ENCODE measurements at regions not wholly inside any gene's neighbourhood (a gene's known extent, or its start where the extent isn't known, plus 50 kb on each side); places are given as distances from the start of the nearest gene placed in this dataset.
A peak's percentile ranks its signal among the peaks of the same experiment; 100 is the strongest.

- no peak for TF ChIP-seq CTCF (IDR thresholded peaks at IDR 0.05)
- Histone ChIP-seq H3K4me1 (peaks cover 0 to 10% of the 10 kb centered on the region in 2 donors), H3K4me3 (no peak overlapping the region), H3K27me3 (no peaks in the 10 kb centered on the region), H3K36me3 (no peaks in the 10 kb centered on the region), H3K9me3 (no peaks in the 10 kb centered on the region), H3K27ac (no peak overlapping the region)
- no peak for DNase-seq (ENCODE audit: low spot score)
Observed at GRCh38 chr3:71956069-71956340, 171.1 kb upstream of the PROK2 start.

GRCh38 chr3:71955240-71956068 lies 170.5 kb upstream of the PROK2 start:
- peak; percentile 77 for DNase-seq (ENCODE audit: low spot score)
- no peaks in the 10 kb centered on the region for H3K27me3 ChIP-seq
- peak; percentile 43 to 80 for TF ChIP-seq CTCF (IDR thresholded peaks at IDR 0.05)
- H3K36me3 ChIP-seq, result no peaks in the 10 kb centered on the region
- H3K4me1 ChIP-seq, result peaks cover 0 to 10% of the 10 kb centered on the region in 2 donors
- H3K4me3 ChIP-seq, result no peak overlapping the region
- no peak overlapping the region for H3K27ac ChIP-seq
- H3K9me3 ChIP-seq, result no peaks in the 10 kb centered on the region

- Histone ChIP-seq H3K36me3 (no peaks in the 10 kb centered on the region), H3K4me3 (no peak overlapping the region), H3K27me3 (no peaks in the 10 kb centered on the region), H3K4me1 (peaks cover 0 to 10% of the 10 kb centered on the region in 2 donors), H3K9me3 (no peaks in the 10 kb centered on the region), H3K27ac (no peak overlapping the region)
- DNase-seq (ENCODE audit: low spot score), result no peak
- TF ChIP-seq CTCF (IDR thresholded peaks at IDR 0.05), result no peak
Observed at GRCh38 chr3:71951842-71952241, 166.9 kb upstream of the PROK2 start.

- peaks cover 0 to 10% of the 10 kb centered on the region in 2 donors for H3K4me1 ChIP-seq
- no peak overlapping the region for H3K27ac ChIP-seq
- no peaks in the 10 kb centered on the region for H3K9me3 ChIP-seq
- H3K36me3 ChIP-seq, result no peaks in the 10 kb centered on the region
- no peak for TF ChIP-seq CTCF (IDR thresholded peaks at IDR 0.05)
- no peaks in the 10 kb centered on the region for H3K27me3 ChIP-seq
- no peak for DNase-seq (ENCODE audit: low spot score)
- no peak overlapping the region for H3K4me3 ChIP-seq
Observed at GRCh38 chr3:71951361-71951760, 166.4 kb upstream of the PROK2 start.

- H3K4me1 ChIP-seq, result no peaks in the 10 kb centered on the region
- TF ChIP-seq CTCF (IDR thresholded peaks at IDR 0.05), result no peak
- H3K4me3 ChIP-seq, result no peak overlapping the region
- no peaks in the 10 kb centered on the region for H3K27me3 ChIP-seq
- no peak for DNase-seq (ENCODE audit: low spot score)
- H3K9me3 ChIP-seq, result no peaks in the 10 kb centered on the region
- no peaks in the 10 kb centered on the region for H3K36me3 ChIP-seq
- H3K27ac ChIP-seq, result no peak overlapping the region
Observed at GRCh38 chr3:71949442-71949841, 164.5 kb upstream of the PROK2 start.

Measured in right atrium auricular region (tissue), 2 donors.